ENCODE measurements at regions not wholly inside any gene's neighbourhood (a gene's known extent, or its start where the extent isn't known, plus 50 kb on each side); places are given as distances from the start of the nearest gene placed in this dataset.
A peak's percentile ranks its signal among the peaks of the same experiment; 100 is the strongest.
"Not testable (repeated sequence)": the region's sequence is repeated elsewhere in the genome, so short reads cannot be mapped to it uniquely, and the experiment has no call there.

DNA sequence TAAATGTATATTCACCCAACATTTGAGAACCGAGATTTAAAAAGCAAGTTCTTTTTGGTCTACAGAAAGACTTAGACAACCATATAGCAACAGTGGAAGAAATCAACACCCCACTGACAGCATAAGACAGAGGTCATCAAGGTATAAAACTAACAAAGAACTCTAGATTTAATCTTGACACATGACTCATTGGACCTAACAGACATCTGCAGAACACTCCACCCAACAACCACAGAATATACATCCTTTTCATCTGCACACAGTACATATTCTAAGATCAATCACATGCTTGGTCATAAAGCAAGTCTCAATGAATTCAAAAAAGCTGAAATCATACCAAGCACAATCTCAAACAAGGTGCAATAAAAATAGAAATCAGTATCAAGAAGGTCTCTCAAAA is 65.8 kb downstream of the SPIN4 start:
- no peak for DNase-seq (ENCODE audit: extremely low read depth, low read depth)
- TF ChIP-seq, protein P1, sequence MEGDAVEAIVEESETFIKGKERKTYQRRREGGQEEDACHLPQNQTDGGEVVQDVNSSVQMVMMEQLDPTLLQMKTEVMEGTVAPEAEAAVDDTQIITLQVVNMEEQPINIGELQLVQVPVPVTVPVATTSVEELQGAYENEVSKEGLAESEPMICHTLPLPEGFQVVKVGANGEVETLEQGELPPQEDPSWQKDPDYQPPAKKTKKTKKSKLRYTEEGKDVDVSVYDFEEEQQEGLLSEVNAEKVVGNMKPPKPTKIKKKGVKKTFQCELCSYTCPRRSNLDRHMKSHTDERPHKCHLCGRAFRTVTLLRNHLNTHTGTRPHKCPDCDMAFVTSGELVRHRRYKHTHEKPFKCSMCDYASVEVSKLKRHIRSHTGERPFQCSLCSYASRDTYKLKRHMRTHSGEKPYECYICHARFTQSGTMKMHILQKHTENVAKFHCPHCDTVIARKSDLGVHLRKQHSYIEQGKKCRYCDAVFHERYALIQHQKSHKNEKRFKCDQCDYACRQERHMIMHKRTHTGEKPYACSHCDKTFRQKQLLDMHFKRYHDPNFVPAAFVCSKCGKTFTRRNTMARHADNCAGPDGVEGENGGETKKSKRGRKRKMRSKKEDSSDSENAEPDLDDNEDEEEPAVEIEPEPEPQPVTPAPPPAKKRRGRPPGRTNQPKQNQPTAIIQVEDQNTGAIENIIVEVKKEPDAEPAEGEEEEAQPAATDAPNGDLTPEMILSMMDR (IDR thresholded peaks at IDR 0.05; ENCODE audit: low read depth, low read length): no peak

DNA sequence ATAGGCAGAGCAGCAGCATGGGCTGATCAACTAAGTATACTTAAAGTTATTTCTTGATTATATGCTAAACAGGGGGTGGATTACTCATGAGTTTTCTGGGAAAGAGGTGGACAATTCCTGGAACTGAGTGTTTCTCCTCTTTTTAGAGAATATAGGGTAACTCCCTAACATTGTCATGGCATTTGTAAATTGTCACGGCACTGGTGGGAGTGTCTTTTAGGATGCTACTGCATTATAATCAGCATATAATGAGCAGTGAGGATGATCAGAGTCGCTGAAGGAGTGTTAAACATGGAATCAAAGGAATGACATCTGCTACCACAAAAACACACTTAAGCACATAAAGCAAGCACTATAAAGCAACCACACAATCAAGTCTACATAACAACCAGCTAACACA is 66.5 kb downstream of the SPIN4 start:
- TF ChIP-seq, protein P1 (IDR thresholded peaks at IDR 0.05; ENCODE audit: low read depth, low read length): no peak
- no peak for DNase-seq (ENCODE audit: extremely low read depth, low read depth)

DNA sequence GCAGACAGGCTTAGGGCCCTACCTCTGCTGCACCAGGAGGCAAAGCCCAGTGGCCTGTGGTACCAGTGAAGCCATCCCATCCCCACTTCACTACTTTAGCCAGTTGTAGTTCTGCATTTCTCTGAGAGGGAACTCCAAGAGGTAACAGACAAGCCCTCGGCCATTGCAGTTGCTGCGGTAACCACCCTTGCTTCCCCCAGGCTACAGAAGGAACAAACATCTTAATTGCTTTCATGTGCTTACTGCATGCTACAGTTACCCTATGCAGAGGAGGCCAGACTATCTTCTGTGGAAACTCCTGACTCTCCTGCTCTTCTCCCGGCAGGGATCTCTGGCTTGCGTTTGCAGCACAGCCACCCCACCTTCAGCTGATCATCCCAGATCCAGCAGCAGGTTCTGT is 67.8 kb downstream of the SPIN4 start:
- DNase-seq (ENCODE audit: extremely low read depth, low read depth): no peak
- TF ChIP-seq, protein P1 (IDR thresholded peaks at IDR 0.05; ENCODE audit: low read depth, low read length): no peak

DNA sequence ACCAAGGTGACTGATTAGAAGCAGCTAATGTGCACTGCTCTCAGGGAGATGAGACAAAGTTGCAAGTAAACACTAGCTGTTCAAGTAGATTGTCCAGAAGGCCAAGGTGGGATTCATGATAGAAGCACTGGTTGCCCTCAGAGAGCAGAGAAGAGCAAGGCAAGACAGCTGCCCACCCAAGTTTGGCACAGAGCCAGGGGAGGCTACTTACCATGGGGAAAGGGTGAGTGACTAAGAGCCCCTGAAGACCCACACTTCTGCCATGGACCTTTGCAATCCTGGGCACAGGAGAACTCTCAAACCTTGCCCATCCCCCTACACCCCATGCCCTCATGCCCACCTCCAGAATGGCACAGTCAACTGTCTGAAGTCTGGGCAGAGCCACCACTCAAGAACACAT is 68.3 kb downstream of the SPIN4 start:
- TF ChIP-seq, protein P1 (IDR thresholded peaks at IDR 0.05; ENCODE audit: low read depth, low read length): no peak
- no peak for DNase-seq (ENCODE audit: extremely low read depth, low read depth)

DNA sequence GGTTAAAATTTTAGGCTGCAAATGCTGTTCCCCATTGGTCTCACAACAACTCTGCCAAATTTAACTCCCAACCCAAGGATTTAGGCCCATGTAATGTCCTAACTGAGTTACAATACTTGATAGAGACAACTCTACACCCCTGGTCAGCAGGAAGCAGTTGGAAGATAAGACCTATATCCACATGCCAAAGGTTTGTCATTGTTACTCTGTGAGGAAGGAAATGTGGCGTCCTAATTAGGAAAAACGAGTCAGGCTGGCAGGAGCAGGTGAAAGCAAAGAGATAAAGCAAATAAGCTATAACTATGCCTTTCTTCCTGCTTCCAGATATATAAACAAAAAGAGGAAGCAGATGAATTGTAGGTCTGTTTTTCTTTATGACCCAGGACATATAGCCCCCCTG is 69.1 kb downstream of the SPIN4 start:
- no peak for DNase-seq (ENCODE audit: extremely low read depth, low read depth)
- TF ChIP-seq, protein P1 (IDR thresholded peaks at IDR 0.05; ENCODE audit: low read depth, low read length): no peak

DNA sequence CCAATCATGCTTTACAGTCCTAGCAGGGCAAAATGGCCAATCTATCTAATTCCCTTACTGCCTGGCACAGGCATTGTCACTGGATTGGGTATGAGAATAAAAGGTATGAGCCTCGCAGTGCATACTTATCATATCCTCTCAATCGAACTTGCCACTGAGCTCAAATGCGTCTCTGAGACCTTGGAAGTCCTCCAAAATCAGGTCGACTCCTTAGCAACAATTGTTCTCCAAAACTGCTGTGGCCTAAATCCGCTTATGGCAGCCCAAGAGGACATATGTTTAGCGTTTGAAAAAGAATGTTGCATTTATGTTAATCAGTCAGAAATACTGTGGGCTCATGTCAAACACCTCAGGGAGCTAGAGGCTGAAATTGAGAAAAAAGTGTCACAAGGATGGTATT is 69.7 kb downstream of the SPIN4 start:
- TF ChIP-seq, protein P1 (IDR thresholded peaks at IDR 0.05; ENCODE audit: low read depth, low read length): no peak
- no peak for DNase-seq (ENCODE audit: extremely low read depth, low read depth)

DNA sequence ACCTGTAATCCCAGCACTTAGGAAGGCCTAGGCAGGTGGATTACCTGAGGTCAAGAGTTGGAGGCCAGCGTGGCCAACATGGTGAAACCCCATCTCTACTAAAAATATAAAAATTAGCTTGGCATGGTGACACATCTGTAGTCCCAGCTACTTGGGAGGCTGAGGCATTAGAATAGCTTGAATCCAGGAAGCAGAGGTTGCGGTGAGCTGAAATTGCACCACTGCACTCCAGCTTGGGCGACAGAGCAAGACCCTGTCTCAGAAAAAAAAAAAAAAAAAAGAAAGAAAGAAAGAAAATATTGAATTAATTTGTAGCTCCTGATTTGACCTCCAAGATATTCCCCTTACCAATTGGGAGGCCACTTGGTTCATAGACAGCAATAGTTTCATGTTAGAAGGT is 73.7 kb downstream of the SPIN4 start:
- not testable (repeated sequence) for DNase-seq (ENCODE audit: extremely low read depth, low read depth)

DNA sequence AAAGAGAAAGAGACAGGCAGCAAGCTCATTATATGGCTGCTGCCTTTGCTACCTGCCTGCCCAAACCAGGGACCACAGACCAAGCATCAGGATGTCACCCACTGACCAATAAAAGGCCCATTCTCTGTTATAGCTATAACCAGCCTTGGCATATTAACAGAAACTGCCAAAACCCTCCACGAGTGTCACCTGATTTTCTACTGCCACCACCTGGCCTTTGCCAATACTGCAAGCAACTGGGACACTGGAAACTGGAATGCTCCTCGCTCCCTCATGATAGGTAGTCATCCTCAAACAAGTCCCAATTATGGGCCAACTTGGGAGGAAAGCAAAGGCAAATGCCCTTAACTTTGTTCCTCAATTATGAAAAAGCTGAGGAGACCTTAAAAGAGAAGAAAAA is 76.0 kb downstream of the SPIN4 start:
- TF ChIP-seq, protein P1 (IDR thresholded peaks at IDR 0.05; ENCODE audit: low read depth, low read length): peak; percentile 52

More for the DNA sequence above, 76.0 kb downstream of the SPIN4 start:
- no peak for DNase-seq (ENCODE audit: extremely low read depth, low read depth)

All from AG09319 (cell line).